ENCODE measurements at regions not wholly inside any gene's neighbourhood (a gene's known extent, or its start where the extent isn't known, plus 50 kb on each side); places are given as distances from the start of the nearest gene placed in this dataset.
"Not testable (repeated sequence)": the region's sequence is repeated elsewhere in the genome, so short reads cannot be mapped to it uniquely, and the experiment has no call there.

DNA sequence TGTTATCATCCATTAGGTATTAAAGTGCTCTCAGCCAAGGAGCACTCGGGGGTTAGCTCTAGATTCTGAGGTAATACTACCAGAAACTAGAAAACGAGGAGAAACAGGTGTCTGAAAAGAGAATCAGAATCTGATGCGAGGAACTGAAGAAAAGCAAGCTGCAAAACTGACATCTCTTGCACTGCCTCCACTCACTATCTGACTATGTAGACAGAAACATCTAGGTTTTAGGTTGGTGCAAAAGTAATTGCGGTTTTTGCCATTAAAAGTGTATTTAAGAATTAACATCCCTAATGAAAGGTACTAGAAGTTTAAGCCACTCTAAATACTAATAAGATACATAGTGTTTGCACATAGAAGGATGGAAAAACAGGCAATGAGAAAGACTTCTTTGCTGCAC lies 334.4 kb downstream of the GOLGA6L6 start:
- TF ChIP-seq POLR2A (IDR thresholded peaks at IDR 0.05): not testable (repeated sequence)
- TF ChIP-seq, protein P1, sequence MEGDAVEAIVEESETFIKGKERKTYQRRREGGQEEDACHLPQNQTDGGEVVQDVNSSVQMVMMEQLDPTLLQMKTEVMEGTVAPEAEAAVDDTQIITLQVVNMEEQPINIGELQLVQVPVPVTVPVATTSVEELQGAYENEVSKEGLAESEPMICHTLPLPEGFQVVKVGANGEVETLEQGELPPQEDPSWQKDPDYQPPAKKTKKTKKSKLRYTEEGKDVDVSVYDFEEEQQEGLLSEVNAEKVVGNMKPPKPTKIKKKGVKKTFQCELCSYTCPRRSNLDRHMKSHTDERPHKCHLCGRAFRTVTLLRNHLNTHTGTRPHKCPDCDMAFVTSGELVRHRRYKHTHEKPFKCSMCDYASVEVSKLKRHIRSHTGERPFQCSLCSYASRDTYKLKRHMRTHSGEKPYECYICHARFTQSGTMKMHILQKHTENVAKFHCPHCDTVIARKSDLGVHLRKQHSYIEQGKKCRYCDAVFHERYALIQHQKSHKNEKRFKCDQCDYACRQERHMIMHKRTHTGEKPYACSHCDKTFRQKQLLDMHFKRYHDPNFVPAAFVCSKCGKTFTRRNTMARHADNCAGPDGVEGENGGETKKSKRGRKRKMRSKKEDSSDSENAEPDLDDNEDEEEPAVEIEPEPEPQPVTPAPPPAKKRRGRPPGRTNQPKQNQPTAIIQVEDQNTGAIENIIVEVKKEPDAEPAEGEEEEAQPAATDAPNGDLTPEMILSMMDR (IDR thresholded peaks at IDR 0.05): not testable (repeated sequence)
